Prostate gland (tissue), 2 donors: ENCODE measurements at regions not wholly inside any gene's neighbourhood (a gene's known extent, or its start where the extent isn't known, plus 50 kb on each side); places are given as distances from the start of the nearest gene placed in this dataset.

Source experiments
- DNase-seq: peaks from one replicate; pipeline ENCODE4 v3.0.0-alpha.2; 2019; ENCODE audit warnings: low spot score
- H3K27ac ChIP-seq, 2 donors: fragments of 200-600 bp; sonication (generic); 2 replicates each; pipeline ENCODE4 v1.5.1; 2017 to 2019
- H3K27me3 ChIP-seq: fragments of 200-600 bp; sonication (generic); replicated peaks from 2 replicates; pipeline ENCODE4 v1.5.1; 2019; ENCODE audit not compliant: insufficient read depth
- H3K36me3 ChIP-seq, 2 donors: fragments of 200-600 bp; sonication (generic); 1 replicate in 1 of 2; 2 replicates in 1 of 2; pipeline versions ENCODE4 v1.5.1 to v1.8.1; 2017 to 2019
- H3K4me1 ChIP-seq: fragments of 200-600 bp; sonication (generic); replicated peaks from 2 replicates; pipeline ENCODE4 v1.5.1; 2019
- H3K4me3 ChIP-seq, 2 donors: fragments of 200-600 bp; sonication (generic); 2 replicates each; pipeline ENCODE4 v1.5.1; 2017 to 2019
- H3K9me3 ChIP-seq: fragments of 200-600 bp; sonication (generic); 2 replicates; pipeline ENCODE4 v1.5.1; 2017
- CTCF ChIP-seq, 4 experiments: fragments of 200-600 bp in 2 of 4; fragments of 450-650 bp in 2 of 4; sonication (generic) in 2 of 4; IDR thresholded peaks; 1 replicate in 3 of 4; 2 replicates in 1 of 4; pipeline ENCODE4 v1.5.1; 2016 to 2019; ENCODE audit warnings: antibody characterized with exemption in 4 of 4, mild to moderate bottlenecking in 2 of 4, moderate library complexity in 2 of 4
- POLR2A ChIP-seq: fragments of 450-650 bp; IDR thresholded peaks from one replicate; pipeline ENCODE4 v1.6.1; 2016; ENCODE audit warnings: antibody characterized with exemption, mild to moderate bottlenecking
- POLR2AphosphoS5 ChIP-seq: sonication (generic); formaldehyde crosslinking; IDR thresholded peaks from one replicate; pipeline ENCODE4 v1.6.1; 2017; ENCODE audit warnings: antibody characterized with exemption
- WGBS: methylation state at CpG from one replicate; pipeline ENCODE4 v1.1.5; 2018; 5-methylcytosine and 5-hydroxymethylcytosine counted together
- intact Hi-C: fragments of 100-400 bp; cut with DNase I; formaldehyde crosslinking; loops from one replicate; pipeline ENCODE4 v1.14.2; 2022

GRCh38 chr10:100628061-100628460, 92.3 kb downstream of the HIF1AN start:
- intact Hi-C loops = no loop called here
- H3K27ac ChIP-seq = no peak overlapping the region
- no peaks in the 10 kb centered on the region for H3K36me3 ChIP-seq
- WGBS = 74% methylated on average over 10 of the region's 10 CpGs
- DNase-seq = no peak
- H3K4me1 ChIP-seq = no peaks in the 10 kb centered on the region
- peaks cover 8% of the 10 kb centered on the region for H3K27me3 ChIP-seq
- TF ChIP-seq CTCF (IDR thresholded peaks at IDR 0.05) (no peak), POLR2AphosphoS5 (no peak), POLR2A (no peak)
- H3K4me3 ChIP-seq = no peak overlapping the region
- no peaks in the 10 kb centered on the region for H3K9me3 ChIP-seq

- intact Hi-C loops = no loop called here
- Histone ChIP-seq H3K4me3 (no peak overlapping the region), H3K4me1 (no peaks in the 10 kb centered on the region), H3K27ac (no peak overlapping the region), H3K9me3 (no peaks in the 10 kb centered on the region), H3K36me3 (no peaks in the 10 kb centered on the region), H3K27me3 (no peaks in the 10 kb centered on the region)
- TF ChIP-seq CTCF (IDR thresholded peaks at IDR 0.05) = no peak
- WGBS = 86% methylated on average over 1 of the region's 2 CpGs
- no peak for DNase-seq
These were observed 95.4 kb downstream of the HIF1AN start for GRCh38 chr10:100631192-100631591.

GRCh38 chr10:100632027-100632426, 96.3 kb downstream of the HIF1AN start:
- DNase-seq = no peak
- no peaks in the 10 kb centered on the region for H3K9me3 ChIP-seq
- 44% methylated on average over 1 of the region's 1 CpG for WGBS
- H3K36me3 ChIP-seq = no peaks in the 10 kb centered on the region
- TF ChIP-seq POLR2AphosphoS5 (no peak), POLR2A (no peak), CTCF (IDR thresholded peaks at IDR 0.05) (no peak)
- intact Hi-C loops = no loop called here
- no peak overlapping the region for H3K4me3 ChIP-seq
- H3K4me1 ChIP-seq = no peaks in the 10 kb centered on the region
- no peaks in the 10 kb centered on the region for H3K27me3 ChIP-seq
- H3K27ac ChIP-seq = no peak overlapping the region

GRCh38 chr10:100634034-100634433, 98.3 kb downstream of the HIF1AN start:
- DNase-seq = no peak
- Histone ChIP-seq H3K4me1 (no peaks in the 10 kb centered on the region), H3K4me3 (no peak overlapping the region), H3K9me3 (no peaks in the 10 kb centered on the region), H3K27ac (no peak overlapping the region), H3K27me3 (no peaks in the 10 kb centered on the region), H3K36me3 (no peaks in the 10 kb centered on the region)
- intact Hi-C loops = no loop called here
- WGBS = 74% methylated on average over 5 of the region's 5 CpGs
- TF ChIP-seq POLR2AphosphoS5 = no peak

- Histone ChIP-seq H3K9me3 (no peaks in the 10 kb centered on the region), H3K4me1 (no peaks in the 10 kb centered on the region), H3K4me3 (no peak overlapping the region), H3K27me3 (peaks cover 5% of the 10 kb centered on the region), H3K27ac (no peak overlapping the region), H3K36me3 (no peaks in the 10 kb centered on the region)
- no peak for DNase-seq
- WGBS = 51% methylated on average over 6 of the region's 6 CpGs
- TF ChIP-seq CTCF (IDR thresholded peaks at IDR 0.05) (no peak), POLR2A (no peak), POLR2AphosphoS5 (no peak)
- intact Hi-C loops = no loop called here
These were observed 101.3 kb downstream of the HIF1AN start for GRCh38 chr10:100636848-100637553.
